ENCODE measurements at regions not wholly inside any gene's neighbourhood (a gene's known extent, or its start where the extent isn't known, plus 50 kb on each side); places are given as distances from the start of the nearest gene placed in this dataset.

- TF ChIP-seq ZNF687 (CRISPR knock-in tag; IDR thresholded peaks at IDR 0.05) = no peak
- no peak for TF ChIP-seq ELF3 (CRISPR knock-in tag; IDR thresholded peaks at IDR 0.05)
- no peak for TF ChIP-seq FOXC1 (CRISPR knock-in tag; IDR thresholded peaks at IDR 0.05; ENCODE audit: borderline replicate concordance)
Measured at GRCh38 chr13:100824366-100824765, 149.8 kb upstream of the TMTC4 start (continued).

- no peak for FAIRE-seq
- H2AFZ ChIP-seq (ENCODE audit: low read length) = no peak overlapping the region
- TF ChIP-seq AFF4 (CRISPR knock-in tag; IDR thresholded peaks at IDR 0.05) (no peak), SAFB2 (CRISPR knock-in tag; IDR thresholded peaks at IDR 0.05; ENCODE audit: borderline replicate concordance, low read depth) (no peak), ZNF670 (CRISPR knock-in tag; IDR thresholded peaks at IDR 0.05; ENCODE audit: borderline replicate concordance) (no peak), HOXA9 (CRISPR knock-in tag; IDR thresholded peaks at IDR 0.05; ENCODE audit: borderline replicate concordance) (no peak), PRMT3 (CRISPR knock-in tag; IDR thresholded peaks at IDR 0.05; ENCODE audit: borderline replicate concordance, low read depth) (no peak), NFE2L1 (CRISPR knock-in tag; IDR thresholded peaks at IDR 0.05; ENCODE audit: borderline replicate concordance) (no peak), POLR2AphosphoS5 (IDR thresholded peaks at IDR 0.05; ENCODE audit: low read depth, low read length) (no peak)
- no peak overlapping the region for H3K4me2 ChIP-seq (ENCODE audit: low read depth, low read length)
- intact Hi-C loops (cut with micrococcal nuclease; ENCODE audit: unreplicated experiment) (no loop called here), in situ Hi-C loops (cut with HindIII; ENCODE audit: extremely low pct_ligation_motif_present, low pct_unique_long_range_greater_than_20kb) (loop anchor here (5.0 kb wide), 1 partner anchor 101 kb away; no protein-coding TSS in a partner anchor)
- H3K27me3 ChIP-seq (ENCODE audit: control insufficient read depth in 1 of 2, insufficient read depth in 2 of 2, low read length in 2 of 2) = no peaks in the 10 kb centered on the region
- ChIA-PET POLR2A (no interaction called here), CTCF (ENCODE audit: low intra/inter-chr PET ratio, low total read pairs) (no interaction called here)
- 29% methylated on average over 3 of the region's 3 CpGs for WGBS (ENCODE audit: low lambda C conversion rate)
- no peak for DNase-seq (ENCODE audit: low spot score)
- no peak overlapping the region for H3K9ac ChIP-seq (ENCODE audit: insufficient read depth, low read depth, low read length)
- H4K20me1 ChIP-seq (ENCODE audit: insufficient read depth, low read length) = no peaks in the 10 kb centered on the region
- H3K4me3 ChIP-seq (replicated peaks in 1 of 3; ENCODE audit: insufficient read depth in 1 of 3, low read depth in 2 of 3, low read length in 3 of 3) = no peak overlapping the region
- no peaks in the 10 kb centered on the region for H3K9me3 ChIP-seq (ENCODE audit: low read length)
- ATAC-seq = no peak
- peaks cover 6% of the 10 kb centered on the region for H3K4me1 ChIP-seq (ENCODE audit: insufficient read depth, low read length)
- H3K36me3 ChIP-seq (replicated peaks in 1 of 2; ENCODE audit: control insufficient read depth in 1 of 2, insufficient read depth in 2 of 2, low read length in 2 of 2) = no peaks in the 10 kb centered on the region
- no TSS peak for BruUV-seq (replicated peaks)
- no peaks in the 10 kb centered on the region for H3K79me2 ChIP-seq (ENCODE audit: insufficient read depth, low read length)
- no peak overlapping the region for H3K27ac ChIP-seq (ENCODE audit: extremely low read length, insufficient read depth, low read length)
Measured at GRCh38 chr13:100823448-100823847, 148.9 kb upstream of the TMTC4 start.
